UCSD-AML1 (cell line): ENCODE measurements at regions not wholly inside any gene's neighbourhood (a gene's known extent, or its start where the extent isn't known, plus 50 kb on each side); places are given as distances from the start of the nearest gene placed in this dataset.

Source experiments
- DNase-seq: peaks from one replicate; lab custom pipeline; 2025; ENCODE audit not compliant: unreplicated experiment; lab: John Stamatoyannopoulos, UW

- DNase-seq = no peak
These were observed 136.2 kb upstream of the TAB2 start for GRCh38 chr6:149181304-149181703.

GRCh38 chr6:149182262-149182661 lies 135.2 kb upstream of the TAB2 start:
- DNase-seq = no peak

GRCh38 chr6:149184523-149184922 lies 133.0 kb upstream of the TAB2 start:
- DNase-seq = no peak

GRCh38 chr6:149185799-149186357 lies 131.6 kb upstream of the TAB2 start:
- DNase-seq = no peak

GRCh38 chr6:149186873-149187272 lies 130.6 kb upstream of the TAB2 start:
- DNase-seq = no peak

- DNase-seq = peak; percentile 14
These were observed 127.2 kb upstream of the TAB2 start for GRCh38 chr6:149190224-149190831.

- no peak for DNase-seq
These were observed 122.5 kb upstream of the TAB2 start for GRCh38 chr6:149194820-149195558.

GRCh38 chr6:149196091-149196490 lies 121.4 kb upstream of the TAB2 start:
- no peak for DNase-seq

- no peak for DNase-seq
These were observed 120.0 kb upstream of the TAB2 start for GRCh38 chr6:149197482-149197881.

GRCh38 chr6:149198265-149198664 lies 119.2 kb upstream of the TAB2 start:
- no peak for DNase-seq

- no peak for DNase-seq
These were observed 117.1 kb upstream of the TAB2 start for GRCh38 chr6:149200282-149200945.

- DNase-seq = no peak
These were observed 116.3 kb upstream of the TAB2 start for GRCh38 chr6:149201068-149201655.

- no peak for DNase-seq
These were observed 115.4 kb upstream of the TAB2 start for GRCh38 chr6:149202100-149202499.

- no peak for DNase-seq
These were observed 114.6 kb upstream of the TAB2 start for GRCh38 chr6:149202952-149203351.

- no peak for DNase-seq
These were observed 114.0 kb upstream of the TAB2 start for GRCh38 chr6:149203509-149203908.

GRCh38 chr6:149208134-149208601 lies 109.3 kb upstream of the TAB2 start:
- no peak for DNase-seq

GRCh38 chr6:149209871-149210775 lies 107.4 kb upstream of the TAB2 start:
- DNase-seq = no peak

GRCh38 chr6:149211046-149211571 lies 106.4 kb upstream of the TAB2 start:
- peak; percentile 39 for DNase-seq

- no peak for DNase-seq
These were observed 105.3 kb upstream of the TAB2 start for GRCh38 chr6:149212206-149212605.
